ENCODE measurements at regions not wholly inside any gene's neighbourhood (a gene's known extent, or its start where the extent isn't known, plus 50 kb on each side); places are given as distances from the start of the nearest gene placed in this dataset.

- no TSS peak for BruUV-seq (replicated peaks)
- Histone ChIP-seq H3K36me3 (ENCODE audit: insufficient read depth, low read length, poor library complexity, severe bottlenecking) (no peaks in the 10 kb centered on the region), H3K27ac (ENCODE audit: low read depth, low read length, poor library complexity, severe bottlenecking) (no peak overlapping the region), H3K4me3 (ENCODE audit: low read depth, low read length, poor library complexity, severe bottlenecking) (no peak overlapping the region), H3K9me3 (ENCODE audit: low read depth, low read length, poor library complexity, severe bottlenecking) (no peaks in the 10 kb centered on the region), H3K27me3 (replicated peaks; ENCODE audit: insufficient read depth, low read depth, low read length, poor library complexity) (no peaks in the 10 kb centered on the region), H3K4me1 (ENCODE audit: insufficient read depth, low read length, poor library complexity, severe bottlenecking) (no peaks in the 10 kb centered on the region)
- ChIA-PET POLR2A (ENCODE audit: low non-redundant PET) (no interaction called here), CTCF (no interaction called here)
- TF ChIP-seq, protein P1, sequence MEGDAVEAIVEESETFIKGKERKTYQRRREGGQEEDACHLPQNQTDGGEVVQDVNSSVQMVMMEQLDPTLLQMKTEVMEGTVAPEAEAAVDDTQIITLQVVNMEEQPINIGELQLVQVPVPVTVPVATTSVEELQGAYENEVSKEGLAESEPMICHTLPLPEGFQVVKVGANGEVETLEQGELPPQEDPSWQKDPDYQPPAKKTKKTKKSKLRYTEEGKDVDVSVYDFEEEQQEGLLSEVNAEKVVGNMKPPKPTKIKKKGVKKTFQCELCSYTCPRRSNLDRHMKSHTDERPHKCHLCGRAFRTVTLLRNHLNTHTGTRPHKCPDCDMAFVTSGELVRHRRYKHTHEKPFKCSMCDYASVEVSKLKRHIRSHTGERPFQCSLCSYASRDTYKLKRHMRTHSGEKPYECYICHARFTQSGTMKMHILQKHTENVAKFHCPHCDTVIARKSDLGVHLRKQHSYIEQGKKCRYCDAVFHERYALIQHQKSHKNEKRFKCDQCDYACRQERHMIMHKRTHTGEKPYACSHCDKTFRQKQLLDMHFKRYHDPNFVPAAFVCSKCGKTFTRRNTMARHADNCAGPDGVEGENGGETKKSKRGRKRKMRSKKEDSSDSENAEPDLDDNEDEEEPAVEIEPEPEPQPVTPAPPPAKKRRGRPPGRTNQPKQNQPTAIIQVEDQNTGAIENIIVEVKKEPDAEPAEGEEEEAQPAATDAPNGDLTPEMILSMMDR (conservative IDR thresholded peaks at IDR 0.05; ENCODE audit: low read depth, low read length): no peak
- no peak for TF ChIP-seq EZH2 (IDR thresholded peaks at IDR 0.05; ENCODE audit: borderline replicate concordance, low read depth, low read length, poor library complexity, severe bottlenecking)
- DNase-seq (ENCODE audit: low spot score): no peak
- intact Hi-C loops (cut with micrococcal nuclease; ENCODE audit: unreplicated experiment): no loop called here
Observed at GRCh38 chr7:111668711-111669110, 106.4 kb upstream of the IMMP2L start.

- no TSS peak for BruUV-seq (replicated peaks)
- TF ChIP-seq, protein P1 (conservative IDR thresholded peaks at IDR 0.05; ENCODE audit: low read depth, low read length): no peak
- no peak for TF ChIP-seq EZH2 (IDR thresholded peaks at IDR 0.05; ENCODE audit: borderline replicate concordance, low read depth, low read length, poor library complexity, severe bottlenecking)
- H3K27ac ChIP-seq (ENCODE audit: low read depth, low read length, poor library complexity, severe bottlenecking): no peak overlapping the region
- intact Hi-C loops (cut with micrococcal nuclease; ENCODE audit: unreplicated experiment): no loop called here
- H3K4me1 ChIP-seq (ENCODE audit: insufficient read depth, low read length, poor library complexity, severe bottlenecking): no peaks in the 10 kb centered on the region
- no peaks in the 10 kb centered on the region for H3K9me3 ChIP-seq (ENCODE audit: low read depth, low read length, poor library complexity, severe bottlenecking)
- no peak overlapping the region for H3K4me3 ChIP-seq (ENCODE audit: low read depth, low read length, poor library complexity, severe bottlenecking)
- ChIA-PET CTCF (no interaction called here), POLR2A (ENCODE audit: low non-redundant PET) (no interaction called here)
- no peaks in the 10 kb centered on the region for H3K27me3 ChIP-seq (replicated peaks; ENCODE audit: insufficient read depth, low read depth, low read length, poor library complexity)
- no peaks in the 10 kb centered on the region for H3K36me3 ChIP-seq (ENCODE audit: insufficient read depth, low read length, poor library complexity, severe bottlenecking)
- DNase-seq (ENCODE audit: low spot score): no peak
Observed at GRCh38 chr7:111667488-111667887, 105.2 kb upstream of the IMMP2L start.

GRCh38 chr7:111666260-111666659 is 104.0 kb upstream of the IMMP2L start:
- ChIA-PET CTCF (no interaction called here), POLR2A (ENCODE audit: low non-redundant PET) (no interaction called here)
- no peak for DNase-seq (ENCODE audit: low spot score)
- Histone ChIP-seq H3K27ac (ENCODE audit: low read depth, low read length, poor library complexity, severe bottlenecking) (no peak overlapping the region), H3K4me1 (ENCODE audit: insufficient read depth, low read length, poor library complexity, severe bottlenecking) (no peaks in the 10 kb centered on the region), H3K36me3 (ENCODE audit: insufficient read depth, low read length, poor library complexity, severe bottlenecking) (no peaks in the 10 kb centered on the region), H3K4me3 (ENCODE audit: low read depth, low read length, poor library complexity, severe bottlenecking) (no peak overlapping the region), H3K9me3 (ENCODE audit: low read depth, low read length, poor library complexity, severe bottlenecking) (no peaks in the 10 kb centered on the region), H3K27me3 (replicated peaks; ENCODE audit: insufficient read depth, low read depth, low read length, poor library complexity) (no peaks in the 10 kb centered on the region)
- intact Hi-C loops (cut with micrococcal nuclease; ENCODE audit: unreplicated experiment): no loop called here
- TF ChIP-seq, protein P1 (conservative IDR thresholded peaks at IDR 0.05; ENCODE audit: low read depth, low read length): no peak
- TF ChIP-seq EZH2 (IDR thresholded peaks at IDR 0.05; ENCODE audit: borderline replicate concordance, low read depth, low read length, poor library complexity, severe bottlenecking): no peak
- no TSS peak for BruUV-seq (replicated peaks)
